HG02610 (cell line): ENCODE measurements at regions not wholly inside any gene's neighbourhood (a gene's known extent, or its start where the extent isn't known, plus 50 kb on each side); places are given as distances from the start of the nearest gene placed in this dataset.
"Not testable (repeated sequence)": the region's sequence is repeated elsewhere in the genome, so short reads cannot be mapped to it uniquely, and the experiment has no call there.

Experiments
- ATAC-seq: cut with Tn5 transposase; IDR thresholded peaks from one replicate; pipeline ENCODE4 v1.9.1; 2021; ENCODE audit warnings: mild to moderate bottlenecking, moderate library complexity; ENCODE audit not compliant: unreplicated experiment

DNA sequence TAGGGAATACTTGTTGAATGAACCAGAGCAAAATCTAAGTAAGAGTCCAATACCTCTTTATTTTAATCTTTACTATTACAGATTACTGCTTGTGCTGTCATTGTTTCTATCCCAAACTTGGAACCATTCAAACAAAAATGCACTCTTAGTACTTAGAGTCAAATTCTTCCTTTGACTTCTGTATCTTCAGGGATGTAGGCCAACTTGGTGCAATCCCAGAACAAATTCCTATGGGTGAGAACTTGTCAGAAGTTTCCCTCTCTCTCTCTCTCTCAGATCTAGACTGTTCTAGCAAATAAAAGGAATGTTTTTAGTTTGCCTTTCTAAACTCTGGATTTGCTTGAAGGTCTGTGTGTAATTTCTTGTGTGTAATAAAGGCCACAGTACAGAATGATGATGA is 329.0 kb upstream of the TMTC4 start:
- ATAC-seq = no peak

DNA sequence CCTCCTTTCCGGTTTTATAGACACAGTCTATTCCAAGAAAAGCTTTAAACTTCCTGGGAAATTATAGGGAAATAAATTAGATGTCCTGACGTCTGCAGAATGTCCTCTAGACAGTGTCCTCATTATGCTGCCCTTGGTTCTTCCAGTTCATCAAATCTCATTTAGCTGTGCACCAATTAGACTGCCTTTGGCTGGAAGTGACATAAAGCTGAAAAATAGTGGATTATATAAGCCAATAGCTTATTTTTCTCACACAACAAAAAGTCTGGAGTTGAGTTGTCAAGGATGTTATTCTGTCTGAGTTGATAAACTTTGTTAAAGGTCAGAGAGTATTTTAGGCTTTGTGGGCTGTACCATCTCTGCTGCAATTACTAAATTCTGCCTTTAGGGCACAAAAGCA is 314.8 kb upstream of the TMTC4 start:
- no peak for ATAC-seq

DNA sequence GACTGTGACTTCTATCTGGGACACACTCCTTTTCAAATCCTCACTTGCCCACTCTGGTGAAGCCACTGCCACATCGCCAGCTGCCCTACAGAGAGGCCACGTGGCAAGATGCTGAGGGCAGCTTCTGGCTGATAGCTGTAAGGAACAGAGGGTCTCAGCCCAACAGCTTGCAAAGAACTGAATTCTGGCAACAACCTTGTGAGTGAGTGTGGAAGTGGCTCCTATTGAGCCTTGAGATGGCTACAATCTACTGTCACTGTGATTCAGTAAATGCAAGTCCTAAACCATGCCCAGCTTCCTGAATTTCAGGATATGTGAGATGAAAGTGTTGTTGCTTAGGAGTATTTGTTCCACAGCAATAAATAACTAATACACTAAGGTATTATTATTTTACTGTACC is 314.3 kb upstream of the TMTC4 start:
- ATAC-seq = no peak

DNA sequence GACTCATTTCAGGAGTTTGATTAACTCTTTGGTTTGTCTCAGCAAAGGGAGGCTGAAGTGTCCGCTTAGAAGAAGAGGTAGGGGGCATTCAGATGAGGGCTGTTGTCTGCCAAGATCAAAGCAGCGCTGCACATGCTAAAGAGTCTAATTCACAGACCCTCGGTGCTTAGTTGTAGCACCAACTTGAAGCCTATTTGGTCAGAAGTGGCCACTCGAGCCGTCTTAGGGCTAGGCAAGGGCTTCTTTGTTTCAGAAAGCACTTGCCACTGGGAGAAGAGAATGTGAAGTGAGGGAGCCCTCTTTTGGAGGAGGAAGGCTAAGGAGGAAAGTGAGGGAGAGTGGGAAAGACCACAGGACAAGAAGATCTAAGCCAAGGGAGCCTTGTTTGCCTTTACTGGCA is 313.4 kb upstream of the TMTC4 start:
- no peak for ATAC-seq

DNA sequence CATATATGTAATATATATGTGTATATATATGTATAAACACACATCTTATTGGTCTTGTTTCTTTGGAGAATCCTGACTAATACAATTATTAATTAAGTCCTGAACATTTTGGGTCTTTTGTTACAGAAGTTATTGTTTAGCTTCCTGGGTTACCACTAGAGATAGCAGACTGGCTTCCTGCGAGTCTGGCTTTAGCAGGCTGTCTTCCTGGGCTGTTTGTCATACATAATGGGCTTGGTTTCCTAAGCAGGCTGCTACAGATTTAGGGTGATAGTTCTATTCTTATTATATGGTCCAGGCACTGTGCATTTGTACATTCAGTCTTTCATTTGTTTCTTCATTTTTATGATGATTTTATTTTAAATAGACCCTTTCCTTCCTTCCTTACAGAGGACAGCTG is 312.0 kb upstream of the TMTC4 start:
- ATAC-seq = no peak

DNA sequence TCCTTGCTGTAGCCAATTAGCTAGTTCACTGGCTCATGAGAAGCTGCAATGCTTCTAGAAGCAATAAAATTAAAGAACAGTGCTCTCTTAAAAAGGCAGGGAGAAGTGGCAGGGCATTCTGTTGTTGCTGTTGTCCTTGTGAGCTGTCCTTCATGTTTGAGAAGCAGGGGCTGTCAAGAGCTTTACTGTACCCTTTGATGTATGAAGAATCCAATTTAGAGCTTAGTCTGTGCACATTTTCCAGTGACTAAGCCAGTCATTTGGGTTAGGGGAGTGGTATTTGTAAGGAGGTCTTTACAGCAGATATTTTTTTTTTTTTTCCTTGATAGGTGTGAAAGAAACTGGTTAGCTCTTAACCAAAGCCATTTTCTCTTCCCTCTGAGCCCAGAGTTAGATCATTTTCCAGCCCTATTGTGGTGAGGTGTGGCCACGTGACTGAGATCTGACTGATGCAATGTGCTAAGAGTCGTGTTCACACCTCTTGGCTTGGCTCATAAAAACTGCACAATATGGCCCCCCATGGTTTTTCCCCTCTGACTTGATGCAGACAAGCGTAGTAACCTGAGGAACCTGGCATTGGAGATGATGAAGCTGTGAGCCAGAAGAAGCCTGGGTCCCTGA is 309.6 kb upstream of the TMTC4 start:
- no peak for ATAC-seq

DNA sequence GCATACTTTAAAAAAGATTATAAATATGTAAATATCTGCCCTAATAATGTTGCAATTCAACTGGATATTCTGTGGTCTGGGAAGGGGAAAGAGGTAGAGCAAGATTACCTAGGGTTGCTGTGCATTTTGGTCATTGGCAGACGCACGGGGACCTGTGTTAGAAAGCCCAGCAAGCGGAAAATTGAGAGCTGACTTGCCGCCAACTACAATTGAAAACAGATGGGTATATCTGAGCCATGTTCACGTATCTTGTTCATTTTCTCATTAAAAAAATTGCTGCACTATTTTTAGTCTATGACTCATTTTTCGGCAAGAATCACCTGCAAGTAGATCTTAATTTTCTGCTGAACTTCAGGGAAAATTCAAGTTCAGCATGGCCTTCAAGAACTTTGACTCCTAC is 308.5 kb upstream of the TMTC4 start:
- ATAC-seq = no peak

DNA sequence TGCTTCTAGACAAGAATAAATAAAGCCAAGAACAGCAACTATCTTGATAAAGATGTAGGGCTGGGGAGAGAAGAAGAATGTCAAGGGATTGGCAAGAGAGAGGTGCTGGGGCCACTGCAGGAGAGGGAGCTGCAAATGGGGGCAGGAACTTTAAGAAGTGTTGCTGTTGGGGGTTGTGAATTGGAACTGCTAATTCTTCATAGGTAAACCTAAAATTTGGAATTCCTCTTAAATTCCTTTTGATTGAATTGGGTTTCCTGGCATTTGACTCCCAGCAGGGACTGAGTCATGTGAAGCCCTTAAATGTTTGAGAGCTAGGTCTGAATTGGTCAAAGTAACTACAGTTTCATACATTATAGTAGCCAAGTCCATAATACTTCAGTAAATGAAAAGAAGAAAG is 305.6 kb upstream of the TMTC4 start:
- no peak for ATAC-seq

DNA sequence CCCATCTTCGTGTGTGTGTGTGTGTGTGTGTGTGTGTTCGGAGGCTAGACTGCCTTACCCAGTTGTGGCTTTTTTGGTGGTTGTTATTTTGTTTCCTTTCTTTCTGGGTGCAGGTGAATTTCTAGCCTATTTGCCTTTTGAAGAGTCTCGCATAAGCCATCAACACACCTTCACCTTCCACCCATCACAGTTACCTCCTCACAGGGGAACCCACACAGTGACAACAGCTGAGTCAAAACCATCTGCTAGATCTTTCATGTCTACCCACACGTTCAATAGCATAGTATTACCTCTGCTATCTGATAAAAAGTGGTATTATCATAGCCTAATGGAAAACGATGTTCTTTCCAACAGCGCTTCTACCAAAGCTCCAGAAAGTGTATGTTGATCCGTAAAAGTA is 303.2 kb upstream of the TMTC4 start:
- ATAC-seq = no peak

DNA sequence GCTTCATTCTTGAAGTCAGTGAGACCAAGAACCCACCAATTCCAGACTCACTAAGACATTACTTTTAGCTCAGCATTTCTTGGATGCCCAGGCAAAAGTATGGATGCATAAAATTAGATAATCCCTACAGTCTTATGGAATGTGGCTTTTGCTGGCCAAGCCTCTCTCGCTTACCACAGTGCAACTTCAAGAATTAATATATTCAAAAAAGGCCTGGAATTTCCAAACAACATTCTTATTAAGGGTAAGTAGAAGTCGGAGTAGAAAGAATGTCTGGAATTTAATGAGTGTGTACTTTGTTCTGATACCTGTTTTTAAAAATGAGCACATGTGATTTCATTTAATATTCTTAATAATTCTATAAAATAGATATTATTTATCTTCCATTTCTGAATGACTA is 302.4 kb upstream of the TMTC4 start:
- ATAC-seq = no peak

DNA sequence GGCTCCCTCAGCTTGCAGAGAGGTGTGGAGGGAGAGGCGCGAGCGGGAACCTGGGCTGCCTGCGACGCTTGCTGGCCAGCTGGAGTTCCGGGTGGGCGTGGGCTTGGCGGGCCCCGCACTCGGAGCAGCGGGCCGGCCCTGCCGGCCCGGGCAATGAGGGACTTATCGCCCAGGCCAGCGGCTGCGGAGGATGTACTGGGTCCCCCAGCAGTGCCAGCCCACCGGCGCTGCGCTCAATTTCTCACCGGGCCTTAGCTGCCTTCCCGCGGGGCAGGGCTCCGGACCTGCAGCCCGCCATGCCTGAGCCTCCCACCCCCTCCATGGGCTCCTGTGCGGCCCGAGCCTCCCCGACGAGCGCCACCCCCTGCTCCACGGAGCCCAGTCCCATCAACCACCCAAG is 301.1 kb upstream of the TMTC4 start:
- not testable (repeated sequence) for ATAC-seq

DNA sequence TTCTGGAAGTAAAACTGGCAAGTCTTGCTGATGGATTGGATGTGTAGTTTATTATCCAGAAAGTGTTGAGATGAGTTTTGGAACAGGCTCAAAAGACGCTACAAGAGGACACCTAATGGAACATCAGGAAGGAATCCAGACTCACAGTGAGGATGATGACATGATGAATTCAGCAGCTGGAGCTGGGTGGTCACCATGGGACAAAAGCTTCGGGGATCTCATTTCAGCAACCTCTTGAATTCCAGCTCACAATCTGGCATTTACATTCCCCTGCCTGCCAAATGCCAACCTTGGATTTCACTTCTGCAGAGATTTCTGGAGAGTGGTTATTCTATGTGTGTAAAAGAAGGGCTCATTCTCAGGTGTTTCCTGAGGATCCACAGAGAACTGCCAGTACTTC is 288.0 kb upstream of the TMTC4 start:
- ATAC-seq = no peak

DNA sequence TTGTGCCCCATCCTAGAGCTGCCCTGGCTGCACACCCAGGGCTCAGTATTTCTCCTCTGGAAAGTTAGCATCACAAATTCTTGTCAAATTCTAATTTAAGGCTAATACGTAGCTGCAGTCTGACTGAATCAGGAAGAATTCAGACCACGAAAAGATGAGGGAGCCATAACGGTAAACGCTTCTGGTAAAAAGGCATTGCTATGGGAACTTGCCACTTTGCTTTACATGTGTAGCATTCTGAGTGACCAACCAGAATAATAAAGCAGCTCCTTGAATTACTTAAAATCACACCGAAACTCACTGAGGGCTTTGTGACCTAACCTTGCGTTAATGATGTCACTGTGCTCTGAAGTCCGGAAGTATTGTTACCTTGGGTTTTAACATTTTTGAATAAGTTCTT is 286.6 kb upstream of the TMTC4 start:
- ATAC-seq = no peak

DNA sequence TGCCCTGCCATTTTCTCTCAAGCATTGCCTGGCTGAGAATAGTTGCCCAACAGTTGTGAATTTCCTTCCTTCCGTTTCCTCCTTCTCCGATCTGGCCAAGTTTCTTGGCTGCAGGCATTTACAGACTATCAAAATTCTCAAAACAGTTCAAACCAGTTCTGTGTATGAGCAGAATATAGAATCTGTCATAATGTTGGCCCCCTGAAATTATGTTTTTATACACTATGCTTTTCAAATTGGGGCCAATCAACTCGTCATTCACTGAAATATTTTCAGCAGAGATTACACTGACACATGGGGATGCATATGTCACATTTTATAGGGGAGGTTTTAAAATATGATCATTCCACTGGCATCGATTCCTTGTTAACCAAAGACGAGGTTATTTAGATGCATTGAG is 284.2 kb upstream of the TMTC4 start:
- ATAC-seq = no peak

DNA sequence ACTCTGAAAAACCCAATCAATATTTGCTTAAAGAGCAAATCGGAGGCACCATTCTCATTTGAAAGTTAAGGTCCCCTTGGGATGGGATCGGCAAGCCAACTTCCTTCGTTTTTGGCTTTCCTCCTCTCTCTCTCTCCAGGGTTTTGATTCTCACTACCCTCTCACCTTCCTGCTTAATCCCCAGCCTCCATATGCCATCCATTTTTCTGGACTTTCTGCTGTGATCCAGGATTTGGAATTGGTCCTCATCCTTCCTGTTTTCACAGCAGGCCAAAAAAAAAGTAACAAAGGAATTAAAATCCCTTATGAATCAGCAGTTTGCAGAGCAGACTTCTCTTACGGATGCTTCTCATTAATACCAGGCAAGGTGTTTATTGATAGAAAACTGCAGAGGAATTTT is 283.1 kb upstream of the TMTC4 start:
- no peak for ATAC-seq

DNA sequence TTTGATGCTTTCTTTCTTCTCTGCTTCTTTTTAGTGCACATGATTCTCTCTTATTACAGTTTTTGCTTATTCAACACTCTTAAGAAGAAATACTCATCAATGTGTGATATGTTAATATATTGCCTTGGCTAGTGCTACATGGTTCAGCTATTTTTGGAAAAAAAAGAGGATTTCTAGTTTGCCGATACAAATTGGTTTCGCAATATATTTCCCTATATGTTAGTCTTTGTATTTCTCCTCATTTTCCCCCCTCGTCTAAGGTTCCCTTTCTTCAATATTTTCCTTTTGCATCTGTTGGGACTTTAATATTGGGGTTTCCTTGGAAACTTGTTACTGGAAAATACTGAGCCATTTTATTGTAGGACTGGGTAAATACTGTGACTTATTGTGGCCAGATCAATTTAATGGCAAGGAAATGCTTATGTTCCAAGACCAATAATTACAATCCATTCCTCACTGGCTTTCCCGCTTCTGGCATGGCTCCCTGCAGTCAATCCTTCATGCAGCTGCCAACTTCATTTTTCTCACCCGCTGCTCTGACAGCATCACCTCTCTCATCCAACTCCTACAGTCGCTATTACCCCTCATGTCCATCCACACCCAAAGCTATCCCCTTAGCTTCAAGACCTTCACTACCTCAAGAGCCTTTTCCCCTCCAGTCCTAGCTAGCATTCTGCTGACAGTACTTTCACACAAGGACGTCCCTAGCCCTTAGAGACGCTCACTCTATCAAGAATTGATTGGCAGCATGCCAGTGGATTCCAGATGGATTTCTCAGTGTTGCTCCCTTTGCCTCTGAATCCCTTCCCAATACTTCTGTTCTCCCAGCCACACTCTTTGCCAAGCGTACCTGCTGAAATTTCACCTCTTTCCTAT is 280.1 kb upstream of the TMTC4 start:
- no peak for ATAC-seq

DNA sequence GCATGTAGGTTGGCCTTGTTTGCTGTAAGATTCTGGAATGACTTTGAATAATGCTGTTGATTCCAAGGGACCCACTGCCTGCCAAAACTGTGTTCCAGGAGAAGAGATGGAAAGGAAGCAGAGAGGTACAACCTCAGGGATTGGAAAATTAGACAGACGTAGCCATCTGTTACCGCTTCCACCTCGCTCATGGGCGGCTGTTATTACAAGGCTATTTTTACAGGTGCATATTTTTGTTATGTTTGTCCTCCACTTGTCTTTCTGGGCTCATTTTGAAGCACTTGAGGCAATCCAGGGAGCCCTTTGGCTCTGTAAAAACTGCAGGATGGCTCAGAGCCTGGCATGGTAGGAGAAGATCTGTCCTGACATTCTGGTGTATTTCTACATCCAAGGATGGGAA is 276.4 kb upstream of the TMTC4 start:
- no peak for ATAC-seq

DNA sequence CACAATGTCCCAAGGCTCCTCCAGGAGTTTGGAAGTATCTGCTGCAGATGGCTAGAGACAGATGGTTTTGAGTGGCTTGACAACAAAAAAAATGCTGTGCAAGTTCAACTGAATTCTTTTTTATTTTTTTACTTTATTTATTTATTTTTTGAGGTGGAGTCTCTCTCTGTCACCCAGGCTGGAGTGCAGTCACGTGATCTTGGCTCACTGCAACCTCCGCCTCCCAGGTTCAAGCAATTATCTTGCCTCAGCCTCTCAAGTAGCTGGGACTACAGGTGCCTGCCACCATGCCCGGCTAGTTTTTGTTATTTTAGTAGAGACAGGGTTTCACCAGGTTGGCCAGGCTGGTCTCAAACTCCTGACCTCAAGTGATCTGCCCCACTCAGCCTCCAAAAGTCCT is 274.3 kb upstream of the TMTC4 start:
- not testable (repeated sequence) for ATAC-seq

DNA sequence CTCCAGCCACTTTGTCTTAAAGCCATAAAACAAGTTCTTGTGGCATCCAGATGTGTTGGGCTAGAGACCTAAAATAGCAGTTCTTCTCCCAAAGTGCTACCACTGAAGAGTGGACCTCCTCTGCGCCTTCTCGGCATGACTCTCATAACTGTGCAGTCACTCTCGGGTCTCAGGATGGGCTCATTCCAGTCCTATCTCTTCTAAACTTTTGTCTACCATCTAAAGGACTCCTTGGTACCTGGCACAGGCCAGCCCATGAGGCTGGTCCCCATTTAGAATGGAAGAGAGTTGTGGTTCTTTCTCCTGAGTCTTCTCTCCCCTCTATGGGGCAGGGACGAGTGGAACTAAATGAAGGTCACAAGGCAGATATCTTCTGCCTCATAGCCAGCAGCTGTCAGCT is 272.0 kb upstream of the TMTC4 start:
- ATAC-seq = no peak

DNA sequence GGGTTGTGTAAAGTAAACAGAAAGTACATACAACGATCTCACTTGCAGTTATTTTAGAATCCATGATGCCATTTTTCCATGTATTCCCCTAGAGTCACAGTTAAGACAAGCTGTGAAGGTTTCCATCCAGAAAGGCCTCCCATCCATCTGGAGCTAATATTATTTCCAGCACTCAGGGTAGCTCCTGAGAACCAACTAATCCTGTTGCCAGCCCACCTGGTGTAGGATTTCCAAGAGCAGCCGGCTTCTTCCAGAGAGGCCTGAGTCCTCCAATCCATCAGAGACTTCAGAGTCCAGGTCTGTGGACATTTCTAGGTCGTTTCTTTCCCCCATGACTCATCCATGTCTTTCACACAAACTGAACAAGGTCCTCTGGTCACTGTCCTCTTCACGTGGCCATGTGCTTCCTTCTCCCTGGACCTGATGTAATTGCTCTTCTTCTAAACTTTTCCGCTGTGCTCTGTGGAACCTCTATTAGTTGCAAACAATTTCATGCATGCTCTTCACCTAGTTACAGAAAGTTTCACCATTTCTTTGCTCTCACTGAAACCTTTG is 270.3 kb upstream of the TMTC4 start:
- ATAC-seq = no peak

DNA sequence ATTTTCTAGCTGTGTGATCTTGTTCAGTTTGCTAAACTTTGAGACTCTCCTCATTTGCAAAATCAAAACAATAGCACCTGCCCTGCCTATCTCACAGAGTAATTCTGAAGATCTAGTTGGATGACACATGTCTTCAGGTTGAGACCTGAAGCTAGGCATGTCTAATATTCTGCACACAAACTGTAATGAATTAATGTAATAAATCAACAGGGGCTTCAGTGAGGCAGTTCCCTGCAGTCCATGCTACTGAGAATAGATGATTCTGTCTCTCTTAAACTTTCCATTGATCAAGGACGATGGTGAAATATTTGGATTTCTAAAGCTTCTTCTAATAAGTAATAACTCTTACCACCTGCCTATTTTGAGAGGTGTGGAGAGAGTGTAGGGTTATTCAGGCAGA is 268.1 kb upstream of the TMTC4 start:
- ATAC-seq = no peak
